ENCODE measurements at regions not wholly inside any gene's neighbourhood (a gene's known extent, or its start where the extent isn't known, plus 50 kb on each side); places are given as distances from the start of the nearest gene placed in this dataset.

DNA sequence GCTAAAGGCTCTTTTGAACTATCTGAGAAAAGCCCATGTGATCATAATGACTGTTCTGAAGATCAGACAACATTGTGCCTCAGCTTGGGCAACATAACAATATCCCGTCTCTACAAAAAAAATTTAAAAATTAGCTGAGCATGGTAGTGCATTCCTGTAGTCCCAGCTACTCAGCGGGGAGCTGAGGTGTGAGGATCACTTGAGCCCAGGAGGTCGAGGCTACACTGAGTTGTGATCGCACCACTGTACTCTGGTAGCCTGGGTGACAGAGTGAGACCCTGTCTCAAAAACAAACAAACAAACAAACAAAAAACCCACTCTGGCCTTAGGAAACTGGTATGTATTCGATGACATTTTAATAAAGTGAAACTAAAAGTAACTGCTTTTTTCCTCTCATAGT, 1526.8 kb upstream of the TENM4 start:
- no peak for ATAC-seq
- POLR2A ChIA-PET (ENCODE audit: unreplicated experiment): no interaction called here

DNA sequence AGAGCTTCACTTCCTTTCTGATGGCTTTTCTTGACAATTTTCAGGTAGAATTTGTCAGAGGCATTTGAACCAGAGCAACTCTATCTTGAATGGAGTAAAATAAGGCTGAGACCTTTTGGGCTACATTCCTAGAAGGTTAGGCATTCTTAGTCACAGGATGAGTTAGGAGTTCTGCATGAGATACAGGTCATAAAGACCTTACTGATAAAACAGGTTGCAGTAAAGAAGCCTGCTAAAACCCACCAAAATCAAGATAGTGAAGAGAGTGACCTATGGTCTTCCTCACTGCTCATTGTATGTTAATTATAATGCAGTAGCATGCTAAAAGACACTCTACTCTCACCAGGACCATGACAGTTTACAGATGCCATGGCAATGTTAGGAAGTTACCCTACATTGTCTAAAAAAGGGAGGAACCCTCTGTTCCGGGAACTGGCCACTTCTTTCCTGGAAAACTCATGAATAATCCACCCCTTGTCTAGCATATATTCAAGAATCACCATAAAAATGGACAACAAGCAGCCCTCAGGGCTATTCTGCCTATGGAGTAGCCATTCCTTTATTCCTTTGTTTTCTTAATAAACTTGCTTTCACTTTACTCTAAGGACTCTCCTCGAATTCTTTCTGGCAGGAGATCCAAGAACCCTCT, 1519.7 kb upstream of the TENM4 start:
- Histone ChIP-seq H3K4me3 (ENCODE audit: low read length) (no peak overlapping the region), H3F3A (ENCODE audit: low read length, unreplicated experiment) (no peaks in the 10 kb centered on the region), H3K4me1 (ENCODE audit: insufficient read depth, low read length) (peaks cover 23% of the 10 kb centered on the region; the same call in 1 of the 2 replicates), H3K36me3 (ENCODE audit: low read depth, low read length) (no peaks in the 10 kb centered on the region), H3K4me2 (ENCODE audit: low read length) (no peak overlapping the region), H3K9ac (ENCODE audit: low read length) (no peak overlapping the region), H3K79me2 (ENCODE audit: low read length) (no peaks in the 10 kb centered on the region), H3K9me3 (ENCODE audit: low read length) (no peaks in the 10 kb centered on the region; the same call in 1 of the 2 replicates), H3K27ac (ENCODE audit: low read length) (peak overlapping the region; percentile 23), H4K20me1 (ENCODE audit: low read length) (no peaks in the 10 kb centered on the region), H2AFZ (ENCODE audit: low read length) (no peak overlapping the region), H3K9me2 (replicated peaks; ENCODE audit: low read length) (no peaks in the 10 kb centered on the region), H3K27me3 (ENCODE audit: low read length) (no peaks in the 10 kb centered on the region)
- POLR2A ChIA-PET (ENCODE audit: unreplicated experiment): no interaction called here
- CTCF ChIA-PET: no interaction called here
- no peak for TF ChIP-seq EZH2 (IDR thresholded peaks at IDR 0.05; ENCODE audit: low read length, unreplicated experiment)
- TF ChIP-seq, protein P1, sequence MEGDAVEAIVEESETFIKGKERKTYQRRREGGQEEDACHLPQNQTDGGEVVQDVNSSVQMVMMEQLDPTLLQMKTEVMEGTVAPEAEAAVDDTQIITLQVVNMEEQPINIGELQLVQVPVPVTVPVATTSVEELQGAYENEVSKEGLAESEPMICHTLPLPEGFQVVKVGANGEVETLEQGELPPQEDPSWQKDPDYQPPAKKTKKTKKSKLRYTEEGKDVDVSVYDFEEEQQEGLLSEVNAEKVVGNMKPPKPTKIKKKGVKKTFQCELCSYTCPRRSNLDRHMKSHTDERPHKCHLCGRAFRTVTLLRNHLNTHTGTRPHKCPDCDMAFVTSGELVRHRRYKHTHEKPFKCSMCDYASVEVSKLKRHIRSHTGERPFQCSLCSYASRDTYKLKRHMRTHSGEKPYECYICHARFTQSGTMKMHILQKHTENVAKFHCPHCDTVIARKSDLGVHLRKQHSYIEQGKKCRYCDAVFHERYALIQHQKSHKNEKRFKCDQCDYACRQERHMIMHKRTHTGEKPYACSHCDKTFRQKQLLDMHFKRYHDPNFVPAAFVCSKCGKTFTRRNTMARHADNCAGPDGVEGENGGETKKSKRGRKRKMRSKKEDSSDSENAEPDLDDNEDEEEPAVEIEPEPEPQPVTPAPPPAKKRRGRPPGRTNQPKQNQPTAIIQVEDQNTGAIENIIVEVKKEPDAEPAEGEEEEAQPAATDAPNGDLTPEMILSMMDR (conservative IDR thresholded peaks at IDR 0.05; ENCODE audit: low read depth, low read length): no peak
- TF ChIP-seq EZH2phosphoT487 (IDR thresholded peaks at IDR 0.05; ENCODE audit: borderline replicate concordance, low read length): no peak
- ATAC-seq (no peak), DNase-seq (peak; percentile 61)
- intact Hi-C loops (cut with micrococcal nuclease): no loop called here
- BruUV-seq (replicated peaks): no TSS peak

More for the DNA sequence above, 1526.8 kb upstream of the TENM4 start:
- CTCF ChIA-PET: no interaction called here
- no peaks in the 10 kb centered on the region for H4K20me1 ChIP-seq (ENCODE audit: low read length)
- DNase-seq: no peak
- peak overlapping the region; percentile 56 for H3K4me3 ChIP-seq (ENCODE audit: low read length)
- H3K36me3 ChIP-seq (ENCODE audit: low read depth, low read length): no peaks in the 10 kb centered on the region
- peak overlapping the region; percentile 68 for H2AFZ ChIP-seq (ENCODE audit: low read length)
- 0 out of 2 replicates have a peak, but pooled peaks cover 4% of the 10 kb centered on the region for H3K9me3 ChIP-seq (ENCODE audit: low read length)
- no TSS peak for BruUV-seq (replicated peaks)
- H3F3A ChIP-seq (ENCODE audit: low read length, unreplicated experiment): no peaks in the 10 kb centered on the region
- H3K27me3 ChIP-seq (ENCODE audit: low read length): no peaks in the 10 kb centered on the region
- no peaks in the 10 kb centered on the region for H3K4me1 ChIP-seq (ENCODE audit: insufficient read depth, low read length)
- TF ChIP-seq EZH2phosphoT487 (IDR thresholded peaks at IDR 0.05; ENCODE audit: borderline replicate concordance, low read length) (no peak), EZH2 (IDR thresholded peaks at IDR 0.05; ENCODE audit: low read length, unreplicated experiment) (no peak)
- TF ChIP-seq, protein P1 (conservative IDR thresholded peaks at IDR 0.05; ENCODE audit: low read depth, low read length): no peak
- peak overlapping the region; percentile 74 for H3K4me2 ChIP-seq (ENCODE audit: low read length)
- intact Hi-C loops (cut with micrococcal nuclease): no loop called here
- H3K9ac ChIP-seq (ENCODE audit: low read length): no peak overlapping the region
- no peaks in the 10 kb centered on the region for H3K79me2 ChIP-seq (ENCODE audit: low read length)
- H3K9me2 ChIP-seq (replicated peaks; ENCODE audit: low read length): no peaks in the 10 kb centered on the region
- H3K27ac ChIP-seq (ENCODE audit: low read length): no peak overlapping the region

DNA sequence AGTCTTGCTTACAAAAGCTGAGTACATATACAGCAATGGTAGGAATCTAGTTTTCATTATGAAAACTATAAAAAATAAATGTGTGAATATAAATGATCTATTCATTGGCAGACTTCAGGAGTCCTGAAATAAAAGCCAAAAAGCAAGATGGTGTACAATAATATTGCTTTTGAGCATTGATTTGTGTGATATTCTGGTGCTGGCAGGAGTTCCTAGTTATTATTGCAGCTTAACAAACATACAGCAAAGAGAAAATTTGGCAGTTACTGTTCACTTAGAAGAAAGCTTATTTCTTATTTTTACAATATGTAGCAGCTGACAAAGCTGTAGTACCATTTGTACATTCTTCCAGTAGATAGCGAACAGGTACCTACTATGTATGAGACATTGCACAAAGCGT, 1518.9 kb upstream of the TENM4 start:
- intact Hi-C loops (cut with micrococcal nuclease): no loop called here
- no peaks in the 10 kb centered on the region; the same call in 1 of the 2 replicates for H3K9me3 ChIP-seq (ENCODE audit: low read length)
- no peak overlapping the region for H3K9ac ChIP-seq (ENCODE audit: low read length)
- no peaks in the 10 kb centered on the region for H3K36me3 ChIP-seq (ENCODE audit: low read depth, low read length)
- POLR2A ChIA-PET (ENCODE audit: unreplicated experiment): no interaction called here
- no peak overlapping the region for H2AFZ ChIP-seq (ENCODE audit: low read length)
- H4K20me1 ChIP-seq (ENCODE audit: low read length): no peaks in the 10 kb centered on the region
- no peak for DNase-seq
- CTCF ChIA-PET: no interaction called here
- H3K9me2 ChIP-seq (replicated peaks; ENCODE audit: low read length): no peaks in the 10 kb centered on the region
- H3F3A ChIP-seq (ENCODE audit: low read length, unreplicated experiment): no peaks in the 10 kb centered on the region
- H3K4me1 ChIP-seq (ENCODE audit: insufficient read depth, low read length): peaks cover 23% of the 10 kb centered on the region; the same call in 1 of the 2 replicates
- peak overlapping the region; percentile 23; the same call in 1 of the 2 replicates for H3K27ac ChIP-seq (ENCODE audit: low read length)
- H3K4me2 ChIP-seq (ENCODE audit: low read length): no peak overlapping the region
- no peak for ATAC-seq
- BruUV-seq (replicated peaks): no TSS peak
- H3K79me2 ChIP-seq (ENCODE audit: low read length): no peaks in the 10 kb centered on the region
- H3K27me3 ChIP-seq (ENCODE audit: low read length): no peaks in the 10 kb centered on the region
- no peak overlapping the region for H3K4me3 ChIP-seq (ENCODE audit: low read length)
- TF ChIP-seq EZH2 (IDR thresholded peaks at IDR 0.05; ENCODE audit: low read length, unreplicated experiment): no peak
- TF ChIP-seq, protein P1 (conservative IDR thresholded peaks at IDR 0.05; ENCODE audit: low read depth, low read length): no peak
- no peak for TF ChIP-seq EZH2phosphoT487 (IDR thresholded peaks at IDR 0.05; ENCODE audit: borderline replicate concordance, low read length)

All from PC-3 (cell line).